ENCODE measurements at regions not wholly inside any gene's neighbourhood (a gene's known extent, or its start where the extent isn't known, plus 50 kb on each side); places are given as distances from the start of the nearest gene placed in this dataset.

GRCh38 chr6:9403736-9404135 lies 968.4 kb upstream of the SLC35B3 start:
- no peaks in the 10 kb centered on the region for H3K9me3 ChIP-seq
- no peaks in the 10 kb centered on the region for H3K4me1 ChIP-seq
- H3K36me3 ChIP-seq, result no peaks in the 10 kb centered on the region
- no peaks in the 10 kb centered on the region for H3K27me3 ChIP-seq
- no peak for TF ChIP-seq CTCF (IDR thresholded peaks at IDR 0.05)
- no peak overlapping the region for H3K4me3 ChIP-seq
- intact Hi-C loops (cut with DNase I), result no loop called here
- DNase-seq (ENCODE audit: low spot score in 2 of 2), result no peak
- H3K27ac ChIP-seq, result no peak overlapping the region

- H3K27ac ChIP-seq, result no peak overlapping the region
- no peaks in the 10 kb centered on the region for H3K36me3 ChIP-seq
- no peaks in the 10 kb centered on the region for H3K9me3 ChIP-seq
- no peak for DNase-seq (ENCODE audit: low spot score in 2 of 2)
- H3K4me1 ChIP-seq, result no peaks in the 10 kb centered on the region
- intact Hi-C loops (cut with DNase I), result no loop called here
- no peak overlapping the region for H3K4me3 ChIP-seq
- no peaks in the 10 kb centered on the region for H3K27me3 ChIP-seq
- TF ChIP-seq CTCF (IDR thresholded peaks at IDR 0.05), result no peak
These were observed 966.6 kb upstream of the SLC35B3 start for GRCh38 chr6:9401960-9402359.

- intact Hi-C loops (cut with DNase I), result no loop called here
- H3K36me3 ChIP-seq, result no peaks in the 10 kb centered on the region
- H3K27me3 ChIP-seq, result no peaks in the 10 kb centered on the region
- no peak overlapping the region for H3K4me3 ChIP-seq
- no peak for TF ChIP-seq CTCF (IDR thresholded peaks at IDR 0.05)
- no peak overlapping the region for H3K27ac ChIP-seq
- no peak for DNase-seq (ENCODE audit: low spot score in 2 of 2)
- H3K4me1 ChIP-seq, result no peaks in the 10 kb centered on the region
- no peaks in the 10 kb centered on the region for H3K9me3 ChIP-seq
These were observed 964.6 kb upstream of the SLC35B3 start for GRCh38 chr6:9399916-9400315.

- intact Hi-C loops (cut with DNase I), result no loop called here
- Histone ChIP-seq H3K4me3 (no peak overlapping the region), H3K9me3 (no peaks in the 10 kb centered on the region), H3K36me3 (no peaks in the 10 kb centered on the region), H3K27me3 (no peaks in the 10 kb centered on the region), H3K27ac (no peak overlapping the region), H3K4me1 (no peaks in the 10 kb centered on the region)
- no peak for TF ChIP-seq CTCF (IDR thresholded peaks at IDR 0.05)
- DNase-seq (ENCODE audit: low spot score in 2 of 2), result no peak
These were observed 963.5 kb upstream of the SLC35B3 start for GRCh38 chr6:9398767-9399373.

- intact Hi-C loops (cut with DNase I), result no loop called here
- H3K4me3 ChIP-seq, result no peak overlapping the region
- TF ChIP-seq CTCF (IDR thresholded peaks at IDR 0.05), result no peak
- no peaks in the 10 kb centered on the region for H3K9me3 ChIP-seq
- H3K4me1 ChIP-seq, result no peaks in the 10 kb centered on the region
- DNase-seq (ENCODE audit: low spot score in 2 of 2), result no peak
- H3K36me3 ChIP-seq, result no peaks in the 10 kb centered on the region
- H3K27ac ChIP-seq, result no peak overlapping the region
- H3K27me3 ChIP-seq, result no peaks in the 10 kb centered on the region
These were observed 962.9 kb upstream of the SLC35B3 start for GRCh38 chr6:9398071-9398766.

Measured in ascending aorta (tissue), 2 donors.